Liver (tissue), 8 donors: ENCODE measurements at regions not wholly inside any gene's neighbourhood (a gene's known extent, or its start where the extent isn't known, plus 50 kb on each side); places are given as distances from the start of the nearest gene placed in this dataset.

Experiments
- DNase-seq: peaks from one replicate; pipeline ENCODE4 v3.0.0-alpha.2; 2017; ENCODE audit warnings: low spot score
- H3K27ac ChIP-seq, 2 donors: one replicate each; pipeline ENCODE4 v1.7.0; 2013; ENCODE audit warnings: inconsistent platforms in 2 of 2, low read length in 2 of 2, control low read depth in 1 of 2, low read depth in 1 of 2, mild to moderate bottlenecking in 1 of 2
- H3K27me3 ChIP-seq, 4 donors: one replicate each; pipeline versions ENCODE4 v1.6.1 to v1.7.0; 2013; ENCODE audit warnings: low read length in 3 of 4, inconsistent platforms in 1 of 4, mild to moderate bottlenecking in 1 of 4, moderate library complexity in 1 of 4; ENCODE audit not compliant: control insufficient read depth in 4 of 4, insufficient read depth in 4 of 4
- H3K36me3 ChIP-seq, 4 donors: one replicate each; pipeline versions ENCODE4 v1.6.1 to v1.7.0; 2013; ENCODE audit warnings: low read length in 3 of 4, mild to moderate bottlenecking in 3 of 4, low read depth in 1 of 4, moderate library complexity in 1 of 4; ENCODE audit not compliant: control insufficient read depth in 4 of 4, insufficient read depth in 3 of 4
- H3K4me1 ChIP-seq, 4 donors: one replicate each; pipeline versions ENCODE4 v1.6.1 to v1.7.0; 2013; ENCODE audit warnings: low read length in 3 of 4, mild to moderate bottlenecking in 3 of 4, moderate library complexity in 1 of 4; ENCODE audit not compliant: control insufficient read depth in 4 of 4, insufficient read depth in 4 of 4
- H3K4me3 ChIP-seq, 3 donors: one replicate each; pipeline versions ENCODE4 v1.6.1 to v1.7.0; 2013; ENCODE audit warnings: low read length in 3 of 3, control low read depth in 1 of 3, low read depth in 1 of 3, mild to moderate bottlenecking in 1 of 3
- H3K9ac ChIP-seq, 2 donors: one replicate each; pipeline ENCODE4 v1.7.0; 2013; ENCODE audit warnings: low read length in 2 of 2, mild to moderate bottlenecking in 2 of 2, moderate library complexity in 2 of 2, control low read depth in 1 of 2, low read depth in 1 of 2
- H3K9me3 ChIP-seq, 4 donors: one replicate each; pipeline versions ENCODE4 v1.6.1 to v1.7.0; 2013; ENCODE audit warnings: low read length in 3 of 4; ENCODE audit not compliant: control insufficient read depth in 4 of 4
- ATF3 ChIP-seq: IDR thresholded peaks from 2 replicates; pipeline ENCODE4 v1.6.1; 2016; ENCODE audit warnings: antibody characterized with exemption
- CTCF ChIP-seq: fragments of 150-350 bp; IDR thresholded peaks from 2 replicates; pipeline ENCODE4 v1.5.1; 2017; ENCODE audit warnings: improper control_type of control experiment, low read depth, low read length; ENCODE audit not compliant: missing input control
- EGR1 ChIP-seq, 2 donors: IDR thresholded peaks; 2 replicates each; pipeline ENCODE4 v1.6.1; 2016 to 2018; ENCODE audit warnings: antibody characterized with exemption in 2 of 2, low read depth in 2 of 2
- FOXA1 ChIP-seq: IDR thresholded peaks from 2 replicates; pipeline ENCODE4 v1.6.1; 2016; ENCODE audit warnings: antibody characterized with exemption
- FOXA2 ChIP-seq: IDR thresholded peaks from 2 replicates; pipeline ENCODE4 v1.6.1; 2016; ENCODE audit warnings: antibody characterized with exemption
- GABPA ChIP-seq, 2 donors: IDR thresholded peaks in 1 of 2; conservative IDR thresholded peaks in 1 of 2; 2 replicates each; pipeline ENCODE4 v1.6.1; 2016; ENCODE audit warnings: antibody characterized with exemption in 2 of 2, mild to moderate bottlenecking in 1 of 2, moderate library complexity in 1 of 2
- HNF4A ChIP-seq, 2 donors: conservative IDR thresholded peaks; 2 replicates each; pipeline ENCODE4 v1.6.1; 2016; ENCODE audit warnings: antibody characterized with exemption in 2 of 2, mild to moderate bottlenecking in 2 of 2
- HNF4G ChIP-seq: IDR thresholded peaks from 2 replicates; pipeline ENCODE4 v1.6.1; 2016; ENCODE audit warnings: antibody characterized with exemption
- JUND ChIP-seq, 2 donors: IDR thresholded peaks; 2 replicates each; pipeline ENCODE4 v1.6.1; 2016; ENCODE audit warnings: antibody characterized with exemption in 2 of 2
- NR2F2 ChIP-seq: IDR thresholded peaks from 2 replicates; pipeline ENCODE4 v1.6.1; 2016; ENCODE audit warnings: antibody characterized with exemption
- RAD21 ChIP-seq, 2 donors: IDR thresholded peaks; 2 replicates each; pipeline ENCODE4 v1.6.1; 2016; ENCODE audit warnings: antibody characterized with exemption in 2 of 2, mild to moderate bottlenecking in 2 of 2
- REST ChIP-seq: IDR thresholded peaks from 2 replicates; pipeline ENCODE4 v1.6.1; 2016; ENCODE audit warnings: antibody characterized with exemption, mild to moderate bottlenecking
- SP1 ChIP-seq: IDR thresholded peaks from 2 replicates; pipeline ENCODE4 v1.6.1; 2018; ENCODE audit warnings: antibody characterized with exemption, mild to moderate bottlenecking
- whole genome bisulfite sequencing: extraction: QIAGEN DNeasy Blood & Tissue Kit; methylation state at CpG from one replicate; pipeline ENCODE4 v1.1.7; 2013; 5-methylcytosine and 5-hydroxymethylcytosine counted together
- TF ChIP-seq, protein P1 (sequence below): IDR thresholded peaks from 2 replicates; pipeline ENCODE4 v1.6.1; 2016; ENCODE audit warnings: antibody characterized with exemption
- TF ChIP-seq, protein P2 (sequence below): IDR thresholded peaks from 2 replicates; pipeline ENCODE4 v1.6.1; 2016; ENCODE audit warnings: antibody characterized with exemption
- donor health status: healthy.
- donor health status: healthy.
- donor health status: healthy.
- donor health status: healthy.
- donor health status: healthy.

DNA sequence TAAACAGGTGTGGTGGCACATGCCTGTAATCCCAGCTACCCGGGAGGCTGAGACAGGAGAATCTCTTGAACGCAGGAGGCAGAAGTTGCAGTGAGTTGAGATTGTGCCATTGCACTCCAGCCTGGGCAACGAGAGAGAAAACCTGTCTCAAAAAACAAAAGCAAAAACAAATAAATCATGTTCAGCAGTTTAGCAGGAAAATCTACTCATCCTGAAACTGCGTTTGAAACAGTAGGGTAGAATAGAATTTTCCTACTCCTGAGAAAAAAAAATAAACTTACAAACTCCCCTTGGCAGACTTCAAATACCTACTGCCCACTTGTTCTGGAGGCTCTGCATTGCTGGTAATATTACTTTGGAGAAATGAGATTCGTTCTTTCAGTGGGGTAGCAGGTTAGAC lies 367.7 kb downstream of the GADD45G start:
- 85% methylated on average over 5 of the region's 5 CpGs for WGBS

GRCh38 chr9:89974582-89974981 lies 369.8 kb downstream of the GADD45G start:
- H3K36me3 ChIP-seq = no peaks in the 10 kb centered on the region
- no peak overlapping the region for H3K9ac ChIP-seq
- no peak for TF ChIP-seq SP1
- TF ChIP-seq EGR1 (IDR thresholded peaks at IDR 0.05; ENCODE audit: low read depth in 2 of 2) = no peak
- no peak for TF ChIP-seq GABPA (IDR thresholded peaks at IDR 0.05 in 1 of 2, conservative IDR thresholded peaks at IDR 0.05 in 1 of 2)
- TF ChIP-seq, protein P1, sequence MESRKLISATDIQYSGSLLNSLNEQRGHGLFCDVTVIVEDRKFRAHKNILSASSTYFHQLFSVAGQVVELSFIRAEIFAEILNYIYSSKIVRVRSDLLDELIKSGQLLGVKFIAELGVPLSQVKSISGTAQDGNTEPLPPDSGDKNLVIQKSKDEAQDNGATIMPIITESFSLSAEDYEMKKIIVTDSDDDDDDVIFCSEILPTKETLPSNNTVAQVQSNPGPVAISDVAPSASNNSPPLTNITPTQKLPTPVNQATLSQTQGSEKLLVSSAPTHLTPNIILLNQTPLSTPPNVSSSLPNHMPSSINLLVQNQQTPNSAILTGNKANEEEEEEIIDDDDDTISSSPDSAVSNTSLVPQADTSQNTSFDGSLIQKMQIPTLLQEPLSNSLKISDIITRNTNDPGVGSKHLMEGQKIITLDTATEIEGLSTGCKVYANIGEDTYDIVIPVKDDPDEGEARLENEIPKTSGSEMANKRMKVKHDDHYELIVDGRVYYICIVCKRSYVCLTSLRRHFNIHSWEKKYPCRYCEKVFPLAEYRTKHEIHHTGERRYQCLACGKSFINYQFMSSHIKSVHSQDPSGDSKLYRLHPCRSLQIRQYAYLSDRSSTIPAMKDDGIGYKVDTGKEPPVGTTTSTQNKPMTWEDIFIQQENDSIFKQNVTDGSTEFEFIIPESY = no peak
- no peak for TF ChIP-seq HNF4A (conservative IDR thresholded peaks at IDR 0.05)
- no peak for TF ChIP-seq REST
- no peak for TF ChIP-seq RAD21 (IDR thresholded peaks at IDR 0.05)
- no peak for TF ChIP-seq CTCF
- no peak for TF ChIP-seq FOXA1
- TF ChIP-seq JUND (IDR thresholded peaks at IDR 0.05) = no peak
- no peak for TF ChIP-seq FOXA2
- TF ChIP-seq, protein P2, sequence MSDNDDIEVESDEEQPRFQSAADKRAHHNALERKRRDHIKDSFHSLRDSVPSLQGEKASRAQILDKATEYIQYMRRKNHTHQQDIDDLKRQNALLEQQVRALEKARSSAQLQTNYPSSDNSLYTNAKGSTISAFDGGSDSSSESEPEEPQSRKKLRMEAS = no peak
- no peak for TF ChIP-seq HNF4G
- no peak overlapping the region for H3K27ac ChIP-seq
- DNase-seq = no peak
- no peaks in the 10 kb centered on the region for H3K9me3 ChIP-seq
- H3K27me3 ChIP-seq = no peaks in the 10 kb centered on the region
- H3K4me3 ChIP-seq = no peak overlapping the region
- no peaks in the 10 kb centered on the region for H3K4me1 ChIP-seq

More for the DNA sequence above, 367.7 kb downstream of the GADD45G start:
- no peak overlapping the region for H3K27ac ChIP-seq
- TF ChIP-seq, protein P2 = no peak
- no peak for TF ChIP-seq HNF4A (conservative IDR thresholded peaks at IDR 0.05)
- TF ChIP-seq REST = no peak
- TF ChIP-seq FOXA2 = no peak
- TF ChIP-seq EGR1 (IDR thresholded peaks at IDR 0.05; ENCODE audit: low read depth in 2 of 2) = no peak
- TF ChIP-seq ATF3 = no peak
- TF ChIP-seq NR2F2 = no peak
- peaks cover 0 to 2% (median 0%) of the 10 kb centered on the region in 4 donors for H3K4me1 ChIP-seq
- H3K9me3 ChIP-seq = no peaks in the 10 kb centered on the region
- H3K36me3 ChIP-seq = no peaks in the 10 kb centered on the region
- no peak for DNase-seq
- H3K27me3 ChIP-seq = no peaks in the 10 kb centered on the region
- no peak overlapping the region for H3K9ac ChIP-seq
- H3K4me3 ChIP-seq = no peak overlapping the region
